Omental fat pad (tissue), 3 donors: ENCODE measurements at regions not wholly inside any gene's neighbourhood (a gene's known extent, or its start where the extent isn't known, plus 50 kb on each side); places are given as distances from the start of the nearest gene placed in this dataset.

ENCODE experiments used
- ATAC-seq: fragments of 150-250 bp; one replicate; pipeline ENCODE4 v1.9.1; 2016; ENCODE audit warnings: mild to moderate bottlenecking, moderate library complexity; ENCODE audit not compliant: low FRiP score
- DNase-seq: peaks from one replicate; pipeline ENCODE4 v3.0.0-alpha.2; 2019; ENCODE audit warnings: low spot score
- TF ChIP-seq, protein P1 (sequence below), 3 donors: fragments of 450-650 bp; IDR thresholded peaks; one replicate each; pipeline ENCODE4 v1.5.1; 2016 to 2017; ENCODE audit warnings: antibody characterized with exemption in 3 of 3, mild to moderate bottlenecking in 3 of 3, moderate library complexity in 2 of 3

DNA sequence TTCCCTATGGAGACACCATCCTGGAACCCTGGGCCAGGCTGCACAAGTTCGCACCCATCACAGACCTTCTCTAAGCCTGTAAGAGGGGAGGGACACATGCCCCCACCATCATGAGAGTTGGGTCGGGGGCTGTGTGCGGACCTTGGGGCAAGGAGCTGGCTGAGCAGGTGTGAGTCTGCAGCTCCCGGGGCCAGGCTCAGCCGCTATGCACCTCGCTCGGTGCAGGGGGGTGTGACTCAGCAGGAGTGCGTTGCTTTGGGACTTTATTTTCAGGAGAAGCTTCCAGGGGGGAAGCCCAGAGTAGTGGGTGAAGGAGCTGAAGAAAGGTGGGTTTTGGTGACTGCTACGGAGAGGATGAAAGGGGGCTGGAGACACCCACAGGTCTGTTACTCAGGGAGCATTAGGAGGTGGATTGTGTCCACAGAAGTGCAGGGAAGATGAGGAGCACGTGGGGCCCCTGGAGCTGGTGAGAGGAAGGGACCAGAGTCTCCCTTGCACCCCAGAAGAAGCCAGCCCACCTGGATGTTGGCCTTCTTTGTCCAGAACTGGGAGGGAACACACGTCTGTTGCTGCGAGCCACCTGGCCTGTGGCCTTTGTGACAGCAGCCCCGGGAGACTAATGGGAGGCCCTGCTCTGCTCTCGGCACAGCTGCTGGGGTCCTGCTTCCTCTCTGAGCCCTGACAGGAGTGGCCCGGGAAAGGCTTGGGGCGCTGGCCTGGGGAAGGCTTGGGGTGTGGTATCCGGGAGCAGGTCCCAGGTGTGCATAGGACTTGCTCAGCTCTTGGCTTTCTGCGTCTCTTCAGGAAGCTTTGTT is 162.6 kb downstream of the TEX29 start:
- DNase-seq (no peak), ATAC-seq (no peak)
- TF ChIP-seq, protein P1, sequence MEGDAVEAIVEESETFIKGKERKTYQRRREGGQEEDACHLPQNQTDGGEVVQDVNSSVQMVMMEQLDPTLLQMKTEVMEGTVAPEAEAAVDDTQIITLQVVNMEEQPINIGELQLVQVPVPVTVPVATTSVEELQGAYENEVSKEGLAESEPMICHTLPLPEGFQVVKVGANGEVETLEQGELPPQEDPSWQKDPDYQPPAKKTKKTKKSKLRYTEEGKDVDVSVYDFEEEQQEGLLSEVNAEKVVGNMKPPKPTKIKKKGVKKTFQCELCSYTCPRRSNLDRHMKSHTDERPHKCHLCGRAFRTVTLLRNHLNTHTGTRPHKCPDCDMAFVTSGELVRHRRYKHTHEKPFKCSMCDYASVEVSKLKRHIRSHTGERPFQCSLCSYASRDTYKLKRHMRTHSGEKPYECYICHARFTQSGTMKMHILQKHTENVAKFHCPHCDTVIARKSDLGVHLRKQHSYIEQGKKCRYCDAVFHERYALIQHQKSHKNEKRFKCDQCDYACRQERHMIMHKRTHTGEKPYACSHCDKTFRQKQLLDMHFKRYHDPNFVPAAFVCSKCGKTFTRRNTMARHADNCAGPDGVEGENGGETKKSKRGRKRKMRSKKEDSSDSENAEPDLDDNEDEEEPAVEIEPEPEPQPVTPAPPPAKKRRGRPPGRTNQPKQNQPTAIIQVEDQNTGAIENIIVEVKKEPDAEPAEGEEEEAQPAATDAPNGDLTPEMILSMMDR (IDR thresholded peaks at IDR 0.05): no peak

DNA sequence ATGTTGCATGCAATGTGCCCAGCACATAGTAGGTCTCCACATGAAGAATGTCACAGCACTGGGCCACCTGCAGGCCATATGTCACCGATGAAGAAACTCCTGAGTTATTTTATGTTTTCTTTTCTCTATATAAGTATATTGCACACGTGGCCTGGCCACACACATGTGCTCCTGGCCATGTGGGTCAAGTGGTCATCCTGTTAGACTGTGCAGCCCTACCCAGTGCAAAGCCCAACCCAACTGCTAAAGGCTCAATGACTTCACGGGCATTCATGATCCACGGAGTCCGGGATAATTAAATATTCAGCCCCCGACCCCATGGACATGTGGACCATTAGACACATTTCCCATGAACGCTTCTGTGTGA is 163.2 kb downstream of the TEX29 start:
- no peak for DNase-seq
- TF ChIP-seq, protein P1 (IDR thresholded peaks at IDR 0.05): no peak
- no peak for ATAC-seq

DNA sequence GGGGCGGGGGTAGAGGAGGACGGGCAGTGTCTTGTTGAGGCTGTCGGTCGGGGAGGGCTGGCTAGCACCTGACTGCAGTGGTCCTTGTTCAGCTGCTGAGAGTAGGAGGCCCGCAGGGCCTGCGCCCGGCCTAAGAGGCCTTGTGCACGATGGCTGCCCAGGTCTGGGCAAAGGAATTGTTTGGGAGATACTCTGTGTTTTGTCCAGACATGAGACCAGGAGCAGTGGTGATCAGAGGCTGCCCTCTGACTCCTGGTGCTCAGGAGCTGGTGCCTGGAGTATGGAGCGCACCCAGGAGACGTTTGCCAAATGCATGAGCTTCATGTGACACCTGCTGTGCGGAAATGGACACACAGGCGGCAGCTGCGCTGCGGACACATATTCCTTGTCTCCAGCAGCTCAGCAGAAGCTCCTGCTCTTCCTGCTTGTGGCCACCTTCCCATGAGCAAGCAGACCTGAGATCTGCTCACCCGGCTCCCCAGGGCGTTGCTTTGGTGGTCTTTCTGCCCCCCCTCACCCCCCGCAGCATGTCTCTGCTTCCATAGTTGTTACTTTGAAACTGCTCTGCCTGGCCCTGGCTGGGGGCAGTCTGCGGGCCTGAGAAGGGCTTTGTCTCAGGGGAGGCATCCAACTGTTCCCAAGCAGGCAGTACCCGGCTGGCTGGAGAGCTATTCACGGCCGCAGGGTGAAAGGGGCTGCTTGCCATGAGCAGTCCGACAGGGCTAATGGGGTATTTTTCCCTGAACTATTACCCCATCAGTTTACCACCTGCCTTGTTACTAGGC is 163.9 kb downstream of the TEX29 start:
- ATAC-seq (no peak), DNase-seq (no peak)
- TF ChIP-seq, protein P1 (IDR thresholded peaks at IDR 0.05): no peak

DNA sequence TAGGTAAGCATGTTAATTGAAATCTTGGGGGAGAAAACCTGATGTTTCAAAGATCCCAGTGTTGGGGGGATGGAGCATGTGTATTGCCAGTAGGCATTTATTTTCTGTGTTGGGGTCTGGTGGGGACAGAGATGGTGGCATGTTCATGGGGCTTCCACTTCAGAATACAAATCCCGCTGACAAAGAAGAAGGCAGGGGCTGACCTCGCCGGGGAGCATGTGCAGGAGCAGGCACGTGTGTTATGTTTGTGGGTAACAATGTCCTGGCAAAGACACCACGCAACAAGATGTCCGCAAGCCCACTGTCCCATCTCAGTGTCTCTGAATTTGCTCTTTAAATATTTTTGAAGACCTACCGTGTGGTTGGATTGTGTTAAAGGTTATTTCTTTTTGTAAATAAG is 164.5 kb downstream of the TEX29 start:
- TF ChIP-seq, protein P1 (IDR thresholded peaks at IDR 0.05): no peak
- DNase-seq: no peak
- ATAC-seq: no peak

DNA sequence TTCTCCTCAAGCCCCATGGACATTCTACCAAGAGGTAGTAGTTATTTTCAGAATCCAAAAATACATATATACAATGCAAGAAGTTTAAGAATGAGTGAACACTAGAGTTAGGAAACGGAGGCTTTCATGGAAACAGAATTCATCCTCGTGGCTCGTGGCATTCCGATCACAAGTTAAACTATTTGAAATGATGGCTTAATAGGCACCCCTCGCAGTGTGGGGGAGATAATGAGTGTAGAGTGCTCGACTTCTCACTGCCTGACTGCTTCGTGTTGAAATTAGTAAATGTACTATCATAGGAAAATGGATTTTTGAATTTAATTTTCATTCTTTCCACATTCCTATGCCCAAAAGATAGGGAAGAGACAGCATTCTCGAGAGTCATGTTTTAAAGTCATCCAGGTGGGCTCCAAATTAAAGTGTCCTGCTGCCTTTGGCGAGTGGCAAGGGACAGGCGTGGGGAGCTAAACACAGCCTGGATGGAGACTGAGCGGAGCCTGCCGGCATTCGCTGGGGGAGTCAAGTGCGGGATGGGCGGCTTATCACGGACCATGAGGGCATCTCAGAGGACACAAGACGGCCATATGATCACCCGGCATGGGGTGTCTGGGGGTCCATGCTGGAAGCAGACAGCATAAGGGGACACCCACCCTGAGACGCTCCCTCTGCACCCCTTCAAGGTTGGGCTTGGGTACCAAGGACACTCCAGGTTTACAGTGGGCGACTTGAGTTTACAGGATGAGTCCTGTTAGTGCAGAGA is 165.2 kb downstream of the TEX29 start:
- ATAC-seq (no peak), DNase-seq (no peak)
- TF ChIP-seq, protein P1 (IDR thresholded peaks at IDR 0.05): no peak

DNA sequence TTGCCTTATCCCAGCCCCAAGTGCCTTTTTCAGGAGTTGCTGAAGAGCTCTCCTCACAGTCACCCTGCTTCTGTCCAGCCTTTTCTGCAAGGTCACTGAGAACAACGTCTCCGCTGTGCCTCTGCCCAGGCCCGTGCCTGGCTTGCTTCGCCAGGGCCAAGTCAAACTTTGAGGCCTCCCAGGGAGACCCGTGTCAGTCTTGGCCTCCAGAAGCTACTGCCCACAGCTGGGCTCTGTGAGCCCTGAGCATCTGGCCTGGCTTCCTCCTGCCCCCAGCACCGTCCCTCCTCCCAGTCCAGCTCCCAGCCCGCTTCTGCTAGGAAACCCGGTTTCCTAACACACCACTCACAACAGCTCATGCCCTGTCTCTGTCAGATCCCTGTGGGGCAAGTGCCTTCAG is 165.9 kb downstream of the TEX29 start:
- ATAC-seq: no peak
- no peak for DNase-seq
- TF ChIP-seq, protein P1 (IDR thresholded peaks at IDR 0.05): no peak
